K562 (cell line): ENCODE measurements at regions not wholly inside any gene's neighbourhood (a gene's known extent, or its start where the extent isn't known, plus 50 kb on each side); places are given as distances from the start of the nearest gene placed in this dataset.

Experiments
- ATAC-seq: fragments of 200-7000 bp; cut with Tn5 transposase; 3 replicates; pipeline ENCODE4 v1.9.1; 2020; ENCODE audit warnings: moderate library complexity
- BruUV-seq: library from RNA; stranded (reverse); fragments of 400-500 nt; replicated peaks from 2 replicates; lab custom pipeline; 2021; lab: Mats Ljungman, UMichigan
- CTCF ChIA-PET: fragments of 300-600 bp; formaldehyde crosslinking; extraction: SDS; loops from one replicate; lab custom pipeline; 2021; ENCODE audit warnings: low intra/inter-chr PET ratio; lab: Yijun Ruan, JAX
- POLR2A ChIA-PET: fragments of 300-600, 350-650 bp; sonication (Branson Sonifier 250); formaldehyde crosslinking; extraction: SDS; loops from one replicate; lab custom pipeline; 2021; ENCODE audit warnings: antibody characterized with exemption, inconsistent platforms; lab: Yijun Ruan, JAX
- DNase-seq, 4 experiments: peaks; one replicate each; pipeline versions ENCODE4 v3.0.0 to v3.0.0-alpha.2; 2011 to 2018; ENCODE audit warnings: low spot score in 3 of 4, mixed read lengths in 3 of 4; ENCODE audit errors: extremely low read depth in 1 of 4
- FAIRE-seq: peaks from 2 replicates; lab custom pipeline; 2011; peaks lifted over from hg19 to GRCh38; lab: Jason Lieb, UNC
- H2AFZ ChIP-seq: 2 replicates; pipeline ENCODE4 v1.6.0; 2011; ENCODE audit warnings: low read depth, low read length, control low read depth, inconsistent platforms
- H3K27ac ChIP-seq: fragments of 200-600 bp; 3 replicates; pipeline ENCODE4 v1.8.0; 2011; ENCODE audit warnings: low read depth, mild to moderate bottlenecking, control low read depth, inconsistent platforms, low read length, moderate library complexity, mixed read lengths; ENCODE audit errors: extremely low read depth
- H3K27me3 ChIP-seq, 2 experiments: fragments of 300-600 bp in 1 of 2; 2 replicates in 1 of 2; 3 replicates in 1 of 2; pipeline versions ENCODE4 v1.6.0 to v1.8.0; 2011; ENCODE audit warnings: inconsistent platforms in 2 of 2, low read length in 2 of 2, mild to moderate bottlenecking in 1 of 2, mixed read lengths in 1 of 2, moderate library complexity in 1 of 2; ENCODE audit not compliant: control insufficient read depth in 2 of 2, insufficient read depth in 2 of 2
- H3K36me3 ChIP-seq: fragments of 300-600 bp; 3 replicates; pipeline ENCODE4 v1.8.0; 2011; ENCODE audit warnings: mild to moderate bottlenecking, low read length, inconsistent platforms; ENCODE audit not compliant: control insufficient read depth, insufficient read depth
- H3K4me1 ChIP-seq, 2 experiments: fragments of 200-600 bp in 1 of 2; replicated peaks in 1 of 2; 2 replicates in 1 of 2; 3 replicates in 1 of 2; pipeline versions ENCODE4 v1.5.1 to v1.8.0; 2011; ENCODE audit warnings: inconsistent platforms in 2 of 2, low read length in 2 of 2, mild to moderate bottlenecking in 1 of 2, mixed read lengths in 1 of 2, moderate library complexity in 1 of 2; ENCODE audit not compliant: control insufficient read depth in 2 of 2, insufficient read depth in 2 of 2
- H3K4me2 ChIP-seq: 2 replicates; pipeline ENCODE4 v1.6.1; 2011; ENCODE audit warnings: low read length, control low read depth, inconsistent platforms, mixed read lengths; ENCODE audit not compliant: insufficient read depth
- H3K4me3 ChIP-seq: fragments of 200-600 bp; sonication (generic), shearing (Covaris generic); 2 replicates; pipeline ENCODE4 v1.5.1; 2016; ENCODE audit warnings: control low read depth, inconsistent platforms
- H3K79me2 ChIP-seq: fragments of 200-600 bp; 3 replicates; pipeline ENCODE4 v1.8.0; 2011; ENCODE audit warnings: low read length, inconsistent platforms; ENCODE audit not compliant: control insufficient read depth, insufficient read depth
- H3K9ac ChIP-seq, 2 experiments: 2 replicates each; pipeline versions ENCODE4 v1.6.0 to v1.6.1; 2011; ENCODE audit warnings: low read depth in 2 of 2, low read length in 2 of 2, control low read depth in 1 of 2, inconsistent platforms in 1 of 2, mild to moderate bottlenecking in 1 of 2, mixed read lengths in 1 of 2; ENCODE audit not compliant: insufficient read depth in 1 of 2
- H3K9me1 ChIP-seq: one replicate; pipeline ENCODE4 v1.6.0; 2011; ENCODE audit warnings: inconsistent platforms, mild to moderate bottlenecking, low read length, moderate library complexity; ENCODE audit not compliant: control insufficient read depth, insufficient read depth
- H3K9me3 ChIP-seq: replicated peaks from 2 replicates; pipeline ENCODE4 v1.5.1; 2011; ENCODE audit warnings: low read depth, low read length, inconsistent platforms; ENCODE audit not compliant: control insufficient read depth, insufficient read depth
- H4K20me1 ChIP-seq: replicated peaks from 2 replicates; pipeline ENCODE4 v1.6.1; 2011; ENCODE audit warnings: low read length, inconsistent platforms, mixed read lengths; ENCODE audit not compliant: control insufficient read depth, insufficient read depth
- BRF2 ChIP-seq: IDR thresholded peaks from 3 replicates; pipeline ENCODE4 v1.6.1; 2011; ENCODE audit warnings: borderline replicate concordance, mild to moderate bottlenecking; ENCODE audit not compliant: insufficient read length, insufficient read depth
- ETV1 ChIP-seq: fragments of 450-650 bp; conservative IDR thresholded peaks from 2 replicates; pipeline ENCODE4 v1.6.1; 2016; ENCODE audit warnings: missing genetic modification characterization, control low read depth, low read depth, missing compliant biosample characterization
- IRF9 ChIP-seq: fragments of 450-650 bp; IDR thresholded peaks from 2 replicates; pipeline ENCODE4 v1.6.1; 2016; ENCODE audit warnings: missing biosample characterization, missing genetic modification characterization
- NFATC3 ChIP-seq: fragments of 450-650 bp; IDR thresholded peaks from 2 replicates; pipeline ENCODE4 v1.6.1; 2017; ENCODE audit warnings: mild to moderate bottlenecking
- NFYB ChIP-seq: IDR thresholded peaks from 2 replicates; pipeline ENCODE4 v1.6.1; 2011; ENCODE audit warnings: mild to moderate bottlenecking, moderate library complexity; ENCODE audit not compliant: insufficient read length; ENCODE audit errors: extremely low read depth
- NR2C1 ChIP-seq, 2 experiments: fragments of 450-650 bp; IDR thresholded peaks; 2 replicates each; pipeline ENCODE4 v1.6.1; 2017; ENCODE audit warnings: mild to moderate bottlenecking in 2 of 2, antibody characterized with exemption in 1 of 2, inconsistent platforms in 1 of 2, missing compliant biosample characterization in 1 of 2, missing genetic modification characterization in 1 of 2
- SFPQ ChIP-seq: fragments of 200-400 bp; formaldehyde crosslinking; IDR thresholded peaks from 2 replicates; pipeline ENCODE4 v1.6.1; 2017; ENCODE audit warnings: mild to moderate bottlenecking, low read depth, low read length, moderate library complexity
- SIN3A ChIP-seq, 2 experiments: fragments of 150-350 bp in 1 of 2; IDR thresholded peaks; 2 replicates each; pipeline ENCODE4 v1.6.1; 2011 to 2016; ENCODE audit warnings: borderline replicate concordance in 2 of 2, low read depth in 2 of 2, low read length in 2 of 2, mild to moderate bottlenecking in 2 of 2, moderate library complexity in 2 of 2; ENCODE audit not compliant: control insufficient read depth in 1 of 2
- TAF1 ChIP-seq: IDR thresholded peaks from 2 replicates; pipeline ENCODE4 v1.6.1; 2011; ENCODE audit warnings: mild to moderate bottlenecking, low read length, moderate library complexity; ENCODE audit not compliant: insufficient read depth, control insufficient read depth, severe bottlenecking; ENCODE audit errors: extremely low read depth
- TCF3 ChIP-seq: sonication (generic); formaldehyde crosslinking; IDR thresholded peaks from 2 replicates; pipeline ENCODE4 v1.4.0; 2020; ENCODE audit warnings: mild to moderate bottlenecking, missing genetic modification reagents
- ZBTB5 ChIP-seq: fragments of 450-650 bp; IDR thresholded peaks from 2 replicates; pipeline ENCODE4 v1.6.1; 2017; ENCODE audit warnings: antibody characterized with exemption
- WGBS: fragments of 100-300 bp; shearing (Covaris generic); methylation state at CpG from one replicate; pipeline ENCODE4 v1.1.6; 2016; ENCODE audit warnings: low coverage, mixed read lengths; ENCODE audit not compliant: insufficient coverage; ENCODE audit errors: missing lambda C conversion rate; 5-methylcytosine and 5-hydroxymethylcytosine counted together
- in situ Hi-C: fragments of 300-500 bp; cut with MboI; formaldehyde crosslinking; loops from 4 replicates; pipeline ENCODE4 v1.15.0; 2018; ENCODE audit warnings: inconsistent platforms, mixed read lengths
- intact Hi-C: fragments of 100-400 bp; cut with micrococcal nuclease; formaldehyde crosslinking; loops from 2 replicates; pipeline ENCODE4 v1.14.2; 2022
- TF ChIP-seq, protein P1 (sequence below): sonication (generic); formaldehyde crosslinking; IDR thresholded peaks from 2 replicates; pipeline ENCODE4 v1.8.0; 2022; ENCODE audit warnings: missing genetic modification reagents, mild to moderate bottlenecking, borderline replicate concordance
- TF ChIP-seq, protein P2 (sequence below): fragments of 450-650 bp; formaldehyde crosslinking; IDR thresholded peaks from 2 replicates; pipeline ENCODE4 v1.4.0; 2022; ENCODE audit warnings: missing genetic modification characterization

- Histone ChIP-seq H3K4me2 (no peak overlapping the region), H3K27me3 (no peaks in the 10 kb centered on the region), H2AFZ (no peak overlapping the region), H3K36me3 (no peaks in the 10 kb centered on the region), H4K20me1 (no peaks in the 10 kb centered on the region), H3K9me3 (no peaks in the 10 kb centered on the region; the same call in 1 of the 2 replicates), H3K9me1 (no peaks in the 10 kb centered on the region), H3K4me1 (no peaks in the 10 kb centered on the region), H3K79me2 (no peaks in the 10 kb centered on the region), H3K27ac (no peak overlapping the region), H3K9ac (no peak overlapping the region), H3K4me3 (no peak overlapping the region)
- POLR2A ChIA-PET = no interaction called here
- in situ Hi-C loops (no loop called here), intact Hi-C loops (no loop called here)
- BruUV-seq = no TSS peak
- no peak for DNase-seq
- CTCF ChIA-PET = no interaction called here
- WGBS = 0% methylated on average over 1 of the region's 1 CpG
- FAIRE-seq = no peak
- ATAC-seq = no peak
- TF ChIP-seq NFATC3 (no peak), TCF3 (CRISPR knock-in tag) (no peak), ZBTB5 (no peak), NFYB (no peak), IRF9 (tag) (no peak), TAF1 (no peak), SIN3A (IDR thresholded peaks at IDR 0.05; ENCODE audit: borderline replicate concordance in 2 of 2, control insufficient read depth in 1 of 2, low read depth in 2 of 2, low read length in 2 of 2) (no peak), BRF2 (no peak), SFPQ (no peak), NR2C1 (IDR thresholded peaks at IDR 0.05) (no peak), NR2C1 (tag; IDR thresholded peaks at IDR 0.05) (no peak), ETV1 (tag) (no peak)
- TF ChIP-seq, protein P1, sequence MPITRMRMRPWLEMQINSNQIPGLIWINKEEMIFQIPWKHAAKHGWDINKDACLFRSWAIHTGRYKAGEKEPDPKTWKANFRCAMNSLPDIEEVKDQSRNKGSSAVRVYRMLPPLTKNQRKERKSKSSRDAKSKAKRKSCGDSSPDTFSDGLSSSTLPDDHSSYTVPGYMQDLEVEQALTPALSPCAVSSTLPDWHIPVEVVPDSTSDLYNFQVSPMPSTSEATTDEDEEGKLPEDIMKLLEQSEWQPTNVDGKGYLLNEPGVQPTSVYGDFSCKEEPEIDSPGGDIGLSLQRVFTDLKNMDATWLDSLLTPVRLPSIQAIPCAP (CRISPR knock-in tag) = no peak
- TF ChIP-seq, protein P2, sequence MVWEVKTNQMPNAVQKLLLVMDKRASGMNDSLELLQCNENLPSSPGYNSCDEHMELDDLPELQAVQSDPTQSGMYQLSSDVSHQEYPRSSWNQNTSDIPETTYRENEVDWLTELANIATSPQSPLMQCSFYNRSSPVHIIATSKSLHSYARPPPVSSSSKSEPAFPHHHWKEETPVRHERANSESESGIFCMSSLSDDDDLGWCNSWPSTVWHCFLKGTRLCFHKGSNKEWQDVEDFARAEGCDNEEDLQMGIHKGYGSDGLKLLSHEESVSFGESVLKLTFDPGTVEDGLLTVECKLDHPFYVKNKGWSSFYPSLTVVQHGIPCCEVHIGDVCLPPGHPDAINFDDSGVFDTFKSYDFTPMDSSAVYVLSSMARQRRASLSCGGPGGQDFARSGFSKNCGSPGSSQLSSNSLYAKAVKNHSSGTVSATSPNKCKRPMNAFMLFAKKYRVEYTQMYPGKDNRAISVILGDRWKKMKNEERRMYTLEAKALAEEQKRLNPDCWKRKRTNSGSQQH (CRISPR knock-in tag) = no peak
Observed at GRCh38 chr18:28468901-28469300, 292.0 kb upstream of the CDH2 start.
